ENCODE measurements at regions not wholly inside any gene's neighbourhood (a gene's known extent, or its start where the extent isn't known, plus 50 kb on each side); places are given as distances from the start of the nearest gene placed in this dataset.

DNA sequence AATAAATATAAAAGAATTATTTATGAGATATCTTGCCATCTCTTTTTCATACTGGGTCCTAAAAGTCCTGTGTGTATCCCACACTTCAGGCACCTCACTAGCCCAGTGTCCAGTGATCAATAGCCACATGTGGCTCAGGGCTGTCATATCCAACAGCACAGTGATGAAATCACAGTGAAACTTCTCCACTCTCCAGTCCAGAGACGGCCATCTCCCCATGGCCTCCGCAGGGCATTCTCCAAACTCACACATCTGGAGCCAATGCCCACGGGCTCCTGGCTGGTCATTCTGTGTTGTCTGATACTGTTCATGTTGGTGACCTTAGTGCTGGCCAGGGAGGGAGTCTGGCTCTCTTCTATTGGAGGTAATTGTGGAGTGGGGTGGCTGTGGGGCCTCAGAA, 125.2 kb upstream of the SDK2 start:
- Histone ChIP-seq H3K4me1 (ENCODE audit: control insufficient read depth, insufficient read depth, low read length) (no peaks in the 10 kb centered on the region), H3K36me3 (ENCODE audit: control insufficient read depth, insufficient read depth, low read length) (no peaks in the 10 kb centered on the region), H3K9me3 (ENCODE audit: control insufficient read depth, insufficient read depth, low read depth, low read length) (no peaks in the 10 kb centered on the region), H3K4me3 (ENCODE audit: low read depth in 2 of 2, low read length in 2 of 2) (no peak overlapping the region), H3K27me3 (ENCODE audit: control insufficient read depth, insufficient read depth, low read length) (peaks cover 17% of the 10 kb centered on the region), H3K27ac (ENCODE audit: low read length) (no peak overlapping the region)
- ChIA-PET CTCF (no interaction called here), POLR2A (no interaction called here)
- TF ChIP-seq SIN3A (IDR thresholded peaks at IDR 0.05; ENCODE audit: borderline replicate concordance, insufficient read depth, low read depth, low read length) (no peak), POLR2AphosphoS5 (IDR thresholded peaks at IDR 0.05; ENCODE audit: low read depth, low read length) (no peak), TCF7L2 (IDR thresholded peaks at IDR 0.05; ENCODE audit: low read depth, low read length) (no peak)
- TF ChIP-seq, protein P1, sequence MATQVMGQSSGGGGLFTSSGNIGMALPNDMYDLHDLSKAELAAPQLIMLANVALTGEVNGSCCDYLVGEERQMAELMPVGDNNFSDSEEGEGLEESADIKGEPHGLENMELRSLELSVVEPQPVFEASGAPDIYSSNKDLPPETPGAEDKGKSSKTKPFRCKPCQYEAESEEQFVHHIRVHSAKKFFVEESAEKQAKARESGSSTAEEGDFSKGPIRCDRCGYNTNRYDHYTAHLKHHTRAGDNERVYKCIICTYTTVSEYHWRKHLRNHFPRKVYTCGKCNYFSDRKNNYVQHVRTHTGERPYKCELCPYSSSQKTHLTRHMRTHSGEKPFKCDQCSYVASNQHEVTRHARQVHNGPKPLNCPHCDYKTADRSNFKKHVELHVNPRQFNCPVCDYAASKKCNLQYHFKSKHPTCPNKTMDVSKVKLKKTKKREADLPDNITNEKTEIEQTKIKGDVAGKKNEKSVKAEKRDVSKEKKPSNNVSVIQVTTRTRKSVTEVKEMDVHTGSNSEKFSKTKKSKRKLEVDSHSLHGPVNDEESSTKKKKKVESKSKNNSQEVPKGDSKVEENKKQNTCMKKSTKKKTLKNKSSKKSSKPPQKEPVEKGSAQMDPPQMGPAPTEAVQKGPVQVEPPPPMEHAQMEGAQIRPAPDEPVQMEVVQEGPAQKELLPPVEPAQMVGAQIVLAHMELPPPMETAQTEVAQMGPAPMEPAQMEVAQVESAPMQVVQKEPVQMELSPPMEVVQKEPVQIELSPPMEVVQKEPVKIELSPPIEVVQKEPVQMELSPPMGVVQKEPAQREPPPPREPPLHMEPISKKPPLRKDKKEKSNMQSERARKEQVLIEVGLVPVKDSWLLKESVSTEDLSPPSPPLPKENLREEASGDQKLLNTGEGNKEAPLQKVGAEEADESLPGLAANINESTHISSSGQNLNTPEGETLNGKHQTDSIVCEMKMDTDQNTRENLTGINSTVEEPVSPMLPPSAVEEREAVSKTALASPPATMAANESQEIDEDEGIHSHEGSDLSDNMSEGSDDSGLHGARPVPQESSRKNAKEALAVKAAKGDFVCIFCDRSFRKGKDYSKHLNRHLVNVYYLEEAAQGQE (IDR thresholded peaks at IDR 0.05; ENCODE audit: insufficient read depth in 1 of 2, low read depth in 2 of 2, low read length in 1 of 2), result no peak
- TF ChIP-seq, protein P2, sequence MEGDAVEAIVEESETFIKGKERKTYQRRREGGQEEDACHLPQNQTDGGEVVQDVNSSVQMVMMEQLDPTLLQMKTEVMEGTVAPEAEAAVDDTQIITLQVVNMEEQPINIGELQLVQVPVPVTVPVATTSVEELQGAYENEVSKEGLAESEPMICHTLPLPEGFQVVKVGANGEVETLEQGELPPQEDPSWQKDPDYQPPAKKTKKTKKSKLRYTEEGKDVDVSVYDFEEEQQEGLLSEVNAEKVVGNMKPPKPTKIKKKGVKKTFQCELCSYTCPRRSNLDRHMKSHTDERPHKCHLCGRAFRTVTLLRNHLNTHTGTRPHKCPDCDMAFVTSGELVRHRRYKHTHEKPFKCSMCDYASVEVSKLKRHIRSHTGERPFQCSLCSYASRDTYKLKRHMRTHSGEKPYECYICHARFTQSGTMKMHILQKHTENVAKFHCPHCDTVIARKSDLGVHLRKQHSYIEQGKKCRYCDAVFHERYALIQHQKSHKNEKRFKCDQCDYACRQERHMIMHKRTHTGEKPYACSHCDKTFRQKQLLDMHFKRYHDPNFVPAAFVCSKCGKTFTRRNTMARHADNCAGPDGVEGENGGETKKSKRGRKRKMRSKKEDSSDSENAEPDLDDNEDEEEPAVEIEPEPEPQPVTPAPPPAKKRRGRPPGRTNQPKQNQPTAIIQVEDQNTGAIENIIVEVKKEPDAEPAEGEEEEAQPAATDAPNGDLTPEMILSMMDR (IDR thresholded peaks at IDR 0.05), result no peak
- DNase-seq (ENCODE audit: low read depth, low spot score) (no peak), ATAC-seq (no peak)
- no TSS peak for BruUV-seq (replicated peaks)
- in situ Hi-C loops (cut with HindIII; ENCODE audit: low pct_unique_long_range_greater_than_20kb, low sequenced_read_pairs) (no loop called here), intact Hi-C loops (cut with micrococcal nuclease; ENCODE audit: unreplicated experiment) (no loop called here)

DNA sequence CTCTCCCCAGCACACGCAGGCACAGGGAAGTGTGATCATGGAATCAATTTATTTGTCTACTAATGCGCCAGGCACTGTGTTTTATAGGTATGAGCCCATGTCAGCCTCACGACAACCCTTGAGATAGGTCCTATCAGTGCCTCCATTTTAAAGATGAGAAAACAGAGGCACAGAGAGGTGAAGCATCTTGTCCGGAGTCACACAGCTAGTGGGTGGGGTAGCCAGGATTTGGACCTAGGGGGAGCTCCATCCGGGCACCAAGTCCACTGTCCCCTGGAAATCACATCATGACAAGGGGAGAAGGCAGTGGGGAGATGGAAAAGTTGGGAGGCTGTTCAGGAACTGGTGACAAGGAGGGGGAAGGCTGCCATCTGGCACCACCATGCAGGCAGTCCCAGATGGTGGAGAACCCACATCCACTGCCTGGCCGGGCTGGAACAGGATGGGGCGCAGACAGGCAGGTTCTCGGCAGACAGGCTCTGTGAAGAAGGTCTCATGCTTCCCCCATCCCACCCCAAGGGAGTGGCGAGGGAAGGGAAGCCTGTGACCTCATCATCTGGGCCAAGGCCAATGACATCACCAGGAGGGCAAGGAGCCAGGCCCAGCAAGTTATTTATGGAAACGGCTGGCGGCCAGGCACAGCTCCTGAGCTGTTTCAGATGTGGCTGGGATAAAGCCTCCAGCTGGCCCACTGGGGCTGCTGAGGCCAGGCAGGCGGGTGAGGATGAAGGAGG, 126.0 kb upstream of the SDK2 start:
- H3K27ac ChIP-seq (ENCODE audit: low read length), result no peak overlapping the region
- POLR2A ChIA-PET, result no interaction called here
- in situ Hi-C loops (cut with HindIII; ENCODE audit: low pct_unique_long_range_greater_than_20kb, low sequenced_read_pairs), result no loop called here

More for the DNA sequence above, 126.0 kb upstream of the SDK2 start:
- Histone ChIP-seq H3K4me1 (ENCODE audit: control insufficient read depth, insufficient read depth, low read length) (no peaks in the 10 kb centered on the region), H3K36me3 (ENCODE audit: control insufficient read depth, insufficient read depth, low read length) (no peaks in the 10 kb centered on the region), H3K4me3 (ENCODE audit: low read depth in 2 of 2, low read length in 2 of 2) (no peak overlapping the region), H3K27me3 (ENCODE audit: control insufficient read depth, insufficient read depth, low read length) (peaks cover 21% of the 10 kb centered on the region), H3K9me3 (ENCODE audit: control insufficient read depth, insufficient read depth, low read depth, low read length) (no peaks in the 10 kb centered on the region)
- ATAC-seq (peak; percentile 14; the same call in 1 of the 2 replicates), DNase-seq (ENCODE audit: low read depth, low spot score) (peak; percentile 4)
- CTCF ChIA-PET, result no interaction called here
- intact Hi-C loops (cut with micrococcal nuclease; ENCODE audit: unreplicated experiment), result no loop called here
- TF ChIP-seq TCF7L2 (IDR thresholded peaks at IDR 0.05; ENCODE audit: low read depth, low read length) (no peak), SIN3A (IDR thresholded peaks at IDR 0.05; ENCODE audit: borderline replicate concordance, insufficient read depth, low read depth, low read length) (no peak), POLR2AphosphoS5 (IDR thresholded peaks at IDR 0.05; ENCODE audit: low read depth, low read length) (no peak)
- TF ChIP-seq, protein P2 (IDR thresholded peaks at IDR 0.05), result no peak
- TF ChIP-seq, protein P1 (IDR thresholded peaks at IDR 0.05; ENCODE audit: insufficient read depth in 1 of 2, low read depth in 2 of 2, low read length in 1 of 2), result no peak
- no TSS peak for BruUV-seq (replicated peaks)

All from Panc1 (cell line).